Fibroblast of lung (primary cell): ENCODE measurements at regions not wholly inside any gene's neighbourhood (a gene's known extent, or its start where the extent isn't known, plus 50 kb on each side); places are given as distances from the start of the nearest gene placed in this dataset.

Experiments used
- CTCF ChIP-seq, 2 donors: IDR thresholded peaks in 1 of 2; conservative IDR thresholded peaks in 1 of 2; 1 replicate in 1 of 2; 2 replicates in 1 of 2; pipeline ENCODE4 v1.5.1; 2011 to 2012; ENCODE audit warnings: low read length in 2 of 2, control low read depth in 1 of 2, inconsistent platforms in 1 of 2, low read depth in 1 of 2, mild to moderate bottlenecking in 1 of 2
- EZH2 ChIP-seq: IDR thresholded peaks from 2 replicates; pipeline ENCODE4 v1.5.1; 2012; ENCODE audit warnings: low read length, control low read depth, mild to moderate bottlenecking; ENCODE audit errors: missing control alignments

- TF ChIP-seq EZH2: no peak
- no peak for TF ChIP-seq CTCF (conservative IDR thresholded peaks at IDR 0.05 in 1 of 2, IDR thresholded peaks at IDR 0.05 in 1 of 2; ENCODE audit: low read depth in 1 of 2, low read length in 2 of 2)
Measured at GRCh38 chr14:22231018-22231417, 358.0 kb downstream of the DAD1 start.
